ENCODE measurements at regions not wholly inside any gene's neighbourhood (a gene's known extent, or its start where the extent isn't known, plus 50 kb on each side); places are given as distances from the start of the nearest gene placed in this dataset.

- no peak for TF ChIP-seq EZH2 (IDR thresholded peaks at IDR 0.05; ENCODE audit: low read depth)
- no peak for TF ChIP-seq CTCF (conservative IDR thresholded peaks at IDR 0.05)
- Histone ChIP-seq H3K4me3 (no peak overlapping the region), H3F3A (ENCODE audit: insufficient read depth, low read depth) (no peaks in the 10 kb centered on the region), H3K27me3 (ENCODE audit: insufficient read depth, low read depth) (peaks cover 15% of the 10 kb centered on the region; the same call in 1 of the 2 replicates), H3K9me2 (ENCODE audit: insufficient read depth) (no peaks in the 10 kb centered on the region), H2AFZ (0 out of 2 replicates have a peak overlapping the region, but pooled peaks have one; percentile 22), H3K4me1 (replicated peaks; ENCODE audit: insufficient read depth) (no peaks in the 10 kb centered on the region), H4K20me1 (ENCODE audit: insufficient read depth) (no peaks in the 10 kb centered on the region), H3K79me2 (ENCODE audit: low read depth) (no peaks in the 10 kb centered on the region), H3K9me3 (ENCODE audit: insufficient read depth, low read depth) (no peaks in the 10 kb centered on the region), H3K4me2 (no peak overlapping the region), H3K27ac (no peak overlapping the region), H3K36me3 (ENCODE audit: low read depth) (no peaks in the 10 kb centered on the region)
- intact Hi-C loops (cut with micrococcal nuclease; ENCODE audit: unreplicated experiment): no loop called here
- no TSS peak for BruUV-seq (replicated peaks)
- no peak for DNase-seq
- CTCF ChIA-PET: no interaction called here
- POLR2A ChIA-PET (ENCODE audit: unreplicated experiment): no interaction called here
These were observed 135.6 kb downstream of the RCN1 start for GRCh38 chr11:32226480-32226879.

GRCh38 chr11:32229576-32230240 lies 138.8 kb downstream of the RCN1 start:
- no peak for TF ChIP-seq EZH2 (IDR thresholded peaks at IDR 0.05; ENCODE audit: low read depth)
- TF ChIP-seq CTCF (conservative IDR thresholded peaks at IDR 0.05): no peak
- H3K4me3 ChIP-seq: no peak overlapping the region
- no peaks in the 10 kb centered on the region for H3K36me3 ChIP-seq (ENCODE audit: low read depth)
- ChIA-PET POLR2A (ENCODE audit: unreplicated experiment) (interaction anchor here (0.6 kb wide), 1 partner anchor 123 kb away, joined by 5 read pairs; no protein-coding TSS in a partner anchor), CTCF (no interaction called here)
- no peaks in the 10 kb centered on the region for H3K9me2 ChIP-seq (ENCODE audit: insufficient read depth)
- no TSS peak for BruUV-seq (replicated peaks)
- no peaks in the 10 kb centered on the region for H3F3A ChIP-seq (ENCODE audit: insufficient read depth, low read depth)
- intact Hi-C loops (cut with micrococcal nuclease; ENCODE audit: unreplicated experiment): no loop called here
- peaks cover 8% of the 10 kb centered on the region; the same call in 1 of the 2 replicates for H3K27me3 ChIP-seq (ENCODE audit: insufficient read depth, low read depth)
- H4K20me1 ChIP-seq (ENCODE audit: insufficient read depth): no peaks in the 10 kb centered on the region
- H3K79me2 ChIP-seq (ENCODE audit: low read depth): no peaks in the 10 kb centered on the region
- H3K4me2 ChIP-seq: no peak overlapping the region
- H2AFZ ChIP-seq: no peak overlapping the region
- no peaks in the 10 kb centered on the region for H3K9me3 ChIP-seq (ENCODE audit: insufficient read depth, low read depth)
- DNase-seq: no peak
- no peak overlapping the region for H3K27ac ChIP-seq
- no peaks in the 10 kb centered on the region for H3K4me1 ChIP-seq (replicated peaks; ENCODE audit: insufficient read depth)

- DNase-seq: peak in 1 of 2 experiments; percentile 32
- H3K9me3 ChIP-seq (ENCODE audit: insufficient read depth, low read depth): no peaks in the 10 kb centered on the region
- H3K4me3 ChIP-seq: no peak overlapping the region
- no peaks in the 10 kb centered on the region for H3K27me3 ChIP-seq (ENCODE audit: insufficient read depth, low read depth)
- H3K79me2 ChIP-seq (ENCODE audit: low read depth): no peaks in the 10 kb centered on the region
- H3K36me3 ChIP-seq (ENCODE audit: low read depth): no peaks in the 10 kb centered on the region
- H3K27ac ChIP-seq: no peak overlapping the region
- H4K20me1 ChIP-seq (ENCODE audit: insufficient read depth): no peaks in the 10 kb centered on the region
- TF ChIP-seq CTCF (conservative IDR thresholded peaks at IDR 0.05): peak; percentile 77
- no peak for TF ChIP-seq EZH2 (IDR thresholded peaks at IDR 0.05; ENCODE audit: low read depth)
- intact Hi-C loops (cut with micrococcal nuclease; ENCODE audit: unreplicated experiment): no loop called here
- H3K9me2 ChIP-seq (ENCODE audit: insufficient read depth): no peaks in the 10 kb centered on the region
- POLR2A ChIA-PET (ENCODE audit: unreplicated experiment): no interaction called here
- no peaks in the 10 kb centered on the region for H3F3A ChIP-seq (ENCODE audit: insufficient read depth, low read depth)
- BruUV-seq (replicated peaks): no TSS peak
- no peak overlapping the region for H2AFZ ChIP-seq
- CTCF ChIA-PET: interaction anchor here (0.6 to 0.7 kb wide), 2 partner anchors 9 to 834 kb away, joined by 3 to 4 read pairs; no protein-coding TSS in a partner anchor
- H3K4me2 ChIP-seq: no peak overlapping the region
- H3K4me1 ChIP-seq (replicated peaks; ENCODE audit: insufficient read depth): no peaks in the 10 kb centered on the region
These were observed 141.1 kb downstream of the RCN1 start for GRCh38 chr11:32231909-32232493.

Measured in PC-9 (cell line).